C4-2B (cell line): ENCODE measurements at regions not wholly inside any gene's neighbourhood (a gene's known extent, or its start where the extent isn't known, plus 50 kb on each side); places are given as distances from the start of the nearest gene placed in this dataset.

Source experiments
- H3K27ac ChIP-seq: fragments of 450-650 bp; 2 replicates; pipeline ENCODE4 v1.5.1; 2017
- CTCF ChIP-seq: fragments of 450-650 bp; conservative IDR thresholded peaks from 2 replicates; pipeline ENCODE4 v1.5.1; 2017; ENCODE audit warnings: mild to moderate bottlenecking
- ZFX ChIP-seq: fragments of 450-650 bp; IDR thresholded peaks from 2 replicates; pipeline ENCODE4 v1.6.1; 2017

GRCh38 chr2:2840681-2841300 lies 509.7 kb upstream of the MYT1L start:
- no peak for TF ChIP-seq CTCF
- no peak for TF ChIP-seq ZFX
- H3K27ac ChIP-seq, result no peak overlapping the region

GRCh38 chr2:2839782-2840531 lies 508.9 kb upstream of the MYT1L start:
- H3K27ac ChIP-seq, result no peak overlapping the region
- no peak for TF ChIP-seq ZFX
- TF ChIP-seq CTCF, result no peak

GRCh38 chr2:2839393-2839781 lies 508.3 kb upstream of the MYT1L start:
- TF ChIP-seq ZFX, result no peak
- TF ChIP-seq CTCF, result no peak
- H3K27ac ChIP-seq, result no peak overlapping the region

- TF ChIP-seq CTCF, result no peak
- no peak overlapping the region for H3K27ac ChIP-seq
Observed at GRCh38 chr2:2838548-2838845, 507.4 kb upstream of the MYT1L start.

- TF ChIP-seq ZFX (no peak), CTCF (no peak)
- no peak overlapping the region for H3K27ac ChIP-seq
Observed at GRCh38 chr2:2837746-2838547, 506.9 kb upstream of the MYT1L start.

- H3K27ac ChIP-seq, result no peak overlapping the region
- TF ChIP-seq ZFX (no peak), CTCF (no peak)
Observed at GRCh38 chr2:2836343-2837070, 505.4 kb upstream of the MYT1L start.
